ENCODE measurements at regions not wholly inside any gene's neighbourhood (a gene's known extent, or its start where the extent isn't known, plus 50 kb on each side); places are given as distances from the start of the nearest gene placed in this dataset.

- Histone ChIP-seq H3K4me2 (no peak overlapping the region), H3K9ac (no peak overlapping the region), H4K20me1 (no peaks in the 10 kb centered on the region), H3K4me3 (no peak overlapping the region), H3K27me3 (no peaks in the 10 kb centered on the region), H3K4me1 (no peaks in the 10 kb centered on the region), H3K27ac (no peak overlapping the region), H3K9me3 (no peaks in the 10 kb centered on the region), H3K36me3 (no peaks in the 10 kb centered on the region)
- TF ChIP-seq Cebpa-rat (IDR thresholded peaks at IDR 0.05) = no peak
Observed at GRCh38 chr16:73418691-73419090, 370.8 kb upstream of the ZFHX3 start.

GRCh38 chr16:73418051-73418450 lies 370.1 kb upstream of the ZFHX3 start:
- no peak for TF ChIP-seq Cebpa-rat (IDR thresholded peaks at IDR 0.05)
- Histone ChIP-seq H3K9ac (no peak overlapping the region), H3K27ac (no peak overlapping the region), H3K36me3 (no peaks in the 10 kb centered on the region), H4K20me1 (no peaks in the 10 kb centered on the region), H3K4me2 (no peak overlapping the region), H3K4me3 (no peak overlapping the region), H3K9me3 (no peaks in the 10 kb centered on the region), H3K27me3 (no peaks in the 10 kb centered on the region), H3K4me1 (no peaks in the 10 kb centered on the region)

DNA sequence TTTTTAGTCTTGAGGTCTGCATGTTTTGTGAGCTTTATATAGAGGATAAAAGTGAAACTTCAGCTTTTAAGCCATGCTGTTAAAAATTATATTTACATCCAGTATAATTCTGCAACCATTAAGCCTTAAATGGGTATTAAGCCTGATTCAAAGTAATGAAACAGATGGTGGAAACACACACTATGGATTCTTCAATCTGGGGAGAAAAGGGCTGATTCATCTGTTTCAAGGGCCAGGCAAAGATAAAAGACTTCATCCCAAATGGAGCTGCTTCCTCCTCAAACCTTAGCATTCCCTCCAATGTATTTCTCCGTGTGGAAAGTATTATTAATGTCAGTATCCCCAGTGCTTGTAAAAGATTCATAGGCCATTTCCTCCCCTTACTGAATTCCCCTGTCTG lies 367.4 kb upstream of the ZFHX3 start:
- H3K27me3 ChIP-seq = no peaks in the 10 kb centered on the region
- no peak for TF ChIP-seq Cebpa-rat (IDR thresholded peaks at IDR 0.05)
- H4K20me1 ChIP-seq = no peaks in the 10 kb centered on the region
- no peaks in the 10 kb centered on the region for H3K4me1 ChIP-seq
- no peaks in the 10 kb centered on the region for H3K9me3 ChIP-seq
- no peak overlapping the region for H3K4me2 ChIP-seq
- H3K4me3 ChIP-seq = no peak overlapping the region
- H3K27ac ChIP-seq = no peak overlapping the region
- H3K36me3 ChIP-seq = no peaks in the 10 kb centered on the region
- no peak overlapping the region for H3K9ac ChIP-seq

GRCh38 chr16:73414638-73415037 lies 366.7 kb upstream of the ZFHX3 start:
- no peak for TF ChIP-seq Cebpa-rat (IDR thresholded peaks at IDR 0.05)
- no peak overlapping the region for H3K27ac ChIP-seq
- H4K20me1 ChIP-seq = no peaks in the 10 kb centered on the region

GRCh38 chr16:73413830-73414190 lies 365.9 kb upstream of the ZFHX3 start:
- Histone ChIP-seq H3K36me3 (no peaks in the 10 kb centered on the region), H3K27me3 (no peaks in the 10 kb centered on the region), H3K9me3 (no peaks in the 10 kb centered on the region), H4K20me1 (no peaks in the 10 kb centered on the region), H3K27ac (no peak overlapping the region), H3K9ac (no peak overlapping the region), H3K4me3 (no peak overlapping the region), H3K4me2 (no peak overlapping the region), H3K4me1 (no peaks in the 10 kb centered on the region)
- no peak for TF ChIP-seq Cebpa-rat (IDR thresholded peaks at IDR 0.05)

More at GRCh38 chr16:73414638-73415037, 366.7 kb upstream of the ZFHX3 start:
- Histone ChIP-seq H3K4me2 (no peak overlapping the region), H3K9me3 (no peaks in the 10 kb centered on the region), H3K36me3 (no peaks in the 10 kb centered on the region), H3K9ac (no peak overlapping the region), H3K4me3 (no peak overlapping the region), H3K27me3 (no peaks in the 10 kb centered on the region), H3K4me1 (no peaks in the 10 kb centered on the region)

DNA sequence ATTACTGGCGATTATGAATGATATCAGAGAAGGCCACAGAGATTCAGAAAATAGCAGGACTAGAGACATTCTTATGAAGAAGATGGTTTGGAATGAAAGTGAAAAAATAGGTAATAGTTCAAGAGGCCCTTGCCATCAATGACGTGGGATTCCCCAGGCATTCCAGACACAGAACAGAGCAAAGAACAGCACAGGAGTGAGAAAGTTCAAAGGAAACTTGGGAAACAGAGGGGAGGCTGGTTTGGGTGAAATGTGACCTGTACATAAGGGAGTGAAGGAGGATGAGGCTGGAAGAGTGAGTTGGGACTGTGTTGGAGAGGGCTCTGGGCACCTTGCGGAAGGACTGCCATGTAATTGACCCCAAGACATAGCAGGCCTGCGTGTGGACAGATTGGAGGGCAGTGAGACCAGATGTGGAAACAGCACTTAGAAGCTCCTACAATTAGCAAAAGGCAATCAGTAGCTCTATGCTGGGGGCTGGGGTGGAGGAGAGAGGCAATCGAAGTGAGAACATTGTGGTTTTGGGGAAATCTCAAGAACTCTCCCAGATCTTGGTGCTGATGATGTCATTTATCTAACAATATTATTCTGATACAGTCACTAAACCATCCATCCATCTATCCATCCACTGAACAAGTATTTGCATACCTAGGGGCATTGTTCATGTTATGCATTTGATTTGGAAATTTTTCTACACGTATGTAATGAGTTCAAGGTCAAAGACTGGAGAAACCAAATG lies 365.3 kb upstream of the ZFHX3 start:
- Histone ChIP-seq H3K4me3 (no peak overlapping the region), H3K9me3 (no peaks in the 10 kb centered on the region), H3K4me2 (no peak overlapping the region), H3K36me3 (no peaks in the 10 kb centered on the region), H3K27ac (no peak overlapping the region), H4K20me1 (no peaks in the 10 kb centered on the region), H3K9ac (no peak overlapping the region), H3K27me3 (no peaks in the 10 kb centered on the region), H3K4me1 (no peaks in the 10 kb centered on the region)
- no peak for TF ChIP-seq Cebpa-rat (IDR thresholded peaks at IDR 0.05)

DNA sequence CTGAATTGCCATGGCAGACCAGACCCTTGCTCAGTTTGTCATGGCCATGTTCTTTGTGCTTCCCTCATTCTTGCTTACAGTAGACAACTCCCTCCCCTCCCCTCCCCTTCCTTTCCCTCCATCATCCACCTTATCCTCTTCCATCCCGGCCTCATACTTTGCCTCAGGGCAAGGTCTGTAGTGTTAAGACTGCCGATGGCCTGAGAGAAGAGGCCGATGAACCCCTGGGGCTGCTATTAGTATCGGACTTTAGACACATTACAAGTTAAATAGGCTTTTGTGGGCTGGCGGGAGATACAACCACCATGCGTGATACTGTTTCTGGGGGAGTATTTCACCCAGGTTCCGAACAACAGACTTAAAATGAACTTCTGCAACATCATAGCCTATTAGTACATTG lies 364.5 kb upstream of the ZFHX3 start:
- Histone ChIP-seq H3K4me1 (no peaks in the 10 kb centered on the region), H3K4me2 (no peak overlapping the region), H3K9ac (no peak overlapping the region), H3K27ac (no peak overlapping the region), H3K27me3 (no peaks in the 10 kb centered on the region), H3K9me3 (no peaks in the 10 kb centered on the region), H3K36me3 (no peaks in the 10 kb centered on the region), H3K4me3 (no peak overlapping the region), H4K20me1 (no peaks in the 10 kb centered on the region)
- no peak for TF ChIP-seq Cebpa-rat (IDR thresholded peaks at IDR 0.05)

GRCh38 chr16:73408716-73409115 lies 360.8 kb upstream of the ZFHX3 start:
- Histone ChIP-seq H3K27me3 (no peaks in the 10 kb centered on the region), H3K36me3 (no peaks in the 10 kb centered on the region), H3K4me2 (no peak overlapping the region), H3K4me1 (no peaks in the 10 kb centered on the region), H4K20me1 (no peaks in the 10 kb centered on the region), H3K27ac (no peak overlapping the region), H3K4me3 (no peak overlapping the region), H3K9ac (no peak overlapping the region), H3K9me3 (no peaks in the 10 kb centered on the region)
- TF ChIP-seq Cebpa-rat (IDR thresholded peaks at IDR 0.05) = no peak

DNA sequence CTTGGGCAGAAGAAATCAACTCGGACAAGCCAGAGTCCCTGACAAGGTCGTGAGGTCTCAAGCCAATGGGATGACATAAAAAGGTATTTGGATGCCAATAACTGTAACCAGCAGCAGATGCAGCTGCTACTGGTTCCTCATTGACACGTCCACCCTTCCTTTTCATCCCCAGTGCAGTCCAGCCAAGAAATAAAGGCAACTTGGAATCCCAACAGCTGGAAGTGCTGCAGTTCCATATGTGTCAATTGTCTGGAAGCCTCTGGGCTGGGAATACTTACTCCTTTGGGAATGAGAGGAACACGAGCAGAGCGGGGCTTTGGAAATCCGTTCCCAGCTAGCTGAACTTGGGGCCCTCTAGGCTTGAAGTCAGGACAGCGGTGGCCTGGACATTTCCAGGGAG lies 360.4 kb upstream of the ZFHX3 start:
- H3K4me3 ChIP-seq = no peak overlapping the region
- H3K9me3 ChIP-seq = no peaks in the 10 kb centered on the region
- H3K27me3 ChIP-seq = no peaks in the 10 kb centered on the region
- no peak for TF ChIP-seq Cebpa-rat (IDR thresholded peaks at IDR 0.05)
- no peaks in the 10 kb centered on the region for H3K36me3 ChIP-seq
- no peak overlapping the region for H3K9ac ChIP-seq
- H3K4me1 ChIP-seq = no peaks in the 10 kb centered on the region
- H4K20me1 ChIP-seq = no peaks in the 10 kb centered on the region
- H3K4me2 ChIP-seq = no peak overlapping the region
- no peak overlapping the region for H3K27ac ChIP-seq

- no peak for TF ChIP-seq Cebpa-rat (IDR thresholded peaks at IDR 0.05)
- no peak overlapping the region for H3K4me3 ChIP-seq
- H3K4me2 ChIP-seq = no peak overlapping the region
- no peaks in the 10 kb centered on the region for H3K27me3 ChIP-seq
- H3K9me3 ChIP-seq = no peaks in the 10 kb centered on the region
- no peak overlapping the region for H3K27ac ChIP-seq
- H4K20me1 ChIP-seq = no peaks in the 10 kb centered on the region
- H3K4me1 ChIP-seq = no peaks in the 10 kb centered on the region
- no peak overlapping the region for H3K9ac ChIP-seq
- H3K36me3 ChIP-seq = no peaks in the 10 kb centered on the region
Observed at GRCh38 chr16:73405851-73406250, 357.9 kb upstream of the ZFHX3 start.

DNA sequence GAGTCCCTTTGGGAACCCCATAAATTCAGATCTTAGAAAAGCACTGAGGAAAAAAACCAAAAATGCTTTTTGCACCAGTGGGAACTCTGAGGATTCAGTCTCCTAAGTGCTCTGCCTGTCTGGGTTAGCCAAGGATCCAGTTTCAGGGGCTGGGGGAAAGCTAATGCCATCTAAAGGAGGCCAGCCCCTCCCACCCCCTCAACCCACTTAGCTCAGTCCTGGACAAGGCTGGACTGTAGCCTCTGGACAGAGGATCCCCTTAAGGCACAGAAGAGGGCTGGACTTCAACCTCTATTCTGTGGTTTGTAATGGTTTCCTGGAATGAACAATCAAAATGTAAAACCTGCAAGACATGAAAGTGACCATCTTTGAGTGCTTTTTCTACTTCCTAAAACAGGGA lies 356.1 kb upstream of the ZFHX3 start:
- Histone ChIP-seq H3K27me3 (no peaks in the 10 kb centered on the region), H3K9ac (no peak overlapping the region), H3K27ac (no peak overlapping the region), H4K20me1 (no peaks in the 10 kb centered on the region), H3K4me3 (no peak overlapping the region), H3K4me1 (peaks cover 9% of the 10 kb centered on the region), H3K4me2 (no peak overlapping the region), H3K9me3 (no peaks in the 10 kb centered on the region), H3K36me3 (no peaks in the 10 kb centered on the region)
- no peak for TF ChIP-seq Cebpa-rat (IDR thresholded peaks at IDR 0.05)

Data from BLaER1 (cell line).